Endothelial cell (in vitro differentiated cells): ENCODE measurements at regions not wholly inside any gene's neighbourhood (a gene's known extent, or its start where the extent isn't known, plus 50 kb on each side); places are given as distances from the start of the nearest gene placed in this dataset.

Experiments used
- DNase-seq: peaks from one replicate; pipeline ENCODE4 v3.0.0; 2021; ENCODE audit warnings: low spot score
- H3K27ac Mint-ChIP-seq: one replicate; pipeline ENCODE4 v1.8.0; 2021; ENCODE audit warnings: mixed read lengths, inconsistent platforms; ENCODE audit not compliant: unreplicated experiment
- H3K27me3 Mint-ChIP-seq: one replicate; pipeline ENCODE4 v1.8.0; 2021; ENCODE audit warnings: mild to moderate bottlenecking, moderate library complexity, mixed read lengths, inconsistent platforms; ENCODE audit not compliant: unreplicated experiment
- H3K36me3 Mint-ChIP-seq: one replicate; pipeline ENCODE4 v1.8.0; 2021; ENCODE audit warnings: mild to moderate bottlenecking, low read depth, mixed read lengths, inconsistent platforms; ENCODE audit not compliant: unreplicated experiment
- H3K4me1 Mint-ChIP-seq: one replicate; pipeline ENCODE4 v1.8.0; 2021; ENCODE audit warnings: mild to moderate bottlenecking, mixed read lengths, inconsistent platforms; ENCODE audit not compliant: unreplicated experiment
- H3K4me3 Mint-ChIP-seq: one replicate; pipeline ENCODE4 v1.8.0; 2021; ENCODE audit warnings: mild to moderate bottlenecking, mixed read lengths, inconsistent platforms; ENCODE audit not compliant: unreplicated experiment
- H3K9me3 Mint-ChIP-seq: one replicate; pipeline ENCODE4 v1.8.0; 2021; ENCODE audit warnings: mixed read lengths, inconsistent platforms; ENCODE audit not compliant: unreplicated experiment
- CTCF ChIP-seq: fragments of 200-600 bp; sonication (generic); IDR thresholded peaks from one replicate; pipeline ENCODE4 v1.5.0; 2021; ENCODE audit warnings: antibody characterized with exemption; ENCODE audit not compliant: unreplicated experiment

DNA sequence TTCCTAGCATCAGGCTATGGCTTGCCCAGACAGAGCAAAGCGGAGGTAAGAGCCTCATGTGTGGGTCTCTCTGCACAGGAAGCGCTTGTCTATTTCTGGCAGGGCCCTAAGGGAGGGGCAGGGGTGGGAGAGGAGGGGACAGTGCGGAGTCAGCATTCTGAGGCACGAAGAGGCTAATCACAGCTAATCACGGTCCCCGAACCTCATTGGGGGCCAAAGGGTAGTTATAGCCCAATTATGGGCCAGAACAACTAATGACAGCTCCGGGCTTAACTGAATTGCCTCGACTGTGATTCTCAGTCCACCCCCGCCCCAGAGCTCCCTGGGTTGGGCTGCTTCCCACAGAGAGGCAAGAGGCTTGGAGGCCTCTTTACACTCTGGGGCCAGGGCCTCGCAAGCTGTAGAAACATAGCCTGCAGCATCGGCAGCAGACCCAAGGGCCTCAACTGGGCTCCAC is 72.7 kb upstream of the PRDM11 start:
- Mint-ChIP-seq H3K4me1 (no peaks in the 10 kb centered on the region), H3K4me3 (no peak overlapping the region), H3K27ac (no peak overlapping the region), H3K9me3 (no peaks in the 10 kb centered on the region), H3K27me3 (peaks cover 5% of the 10 kb centered on the region), H3K36me3 (no peaks in the 10 kb centered on the region)
- TF ChIP-seq CTCF = no peak
- no peak for DNase-seq

- Mint-ChIP-seq H3K4me3 (no peak overlapping the region), H3K36me3 (no peaks in the 10 kb centered on the region), H3K27me3 (peaks cover 6% of the 10 kb centered on the region), H3K4me1 (peaks cover 7% of the 10 kb centered on the region), H3K9me3 (no peaks in the 10 kb centered on the region), H3K27ac (no peak overlapping the region)
- DNase-seq = no peak
- no peak for TF ChIP-seq CTCF
These were observed 70.9 kb upstream of the PRDM11 start for GRCh38 chr11:45075519-45075918.

DNA sequence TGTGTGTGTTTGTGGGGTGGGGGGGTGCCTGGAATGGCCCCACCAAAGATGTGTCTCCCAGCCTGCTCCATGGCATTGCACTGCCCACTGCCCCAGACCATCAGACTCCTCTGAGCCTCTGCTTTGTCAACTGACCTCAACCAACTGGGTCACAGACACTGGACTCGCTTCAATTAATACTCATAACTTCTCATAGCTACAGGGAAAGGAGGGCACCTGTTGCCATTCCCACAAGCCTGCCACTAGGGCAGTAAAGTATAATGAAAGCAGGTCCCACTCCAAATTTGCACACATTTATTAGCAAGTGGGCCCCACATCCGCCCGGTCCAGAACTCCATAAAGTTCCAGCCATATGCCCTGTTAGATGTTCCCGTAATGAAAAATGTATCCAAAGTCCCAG is 70.5 kb upstream of the PRDM11 start:
- H3K4me3 Mint-ChIP-seq = no peak overlapping the region
- DNase-seq = no peak
- peaks cover 11% of the 10 kb centered on the region for H3K4me1 Mint-ChIP-seq
- TF ChIP-seq CTCF = no peak
- H3K27me3 Mint-ChIP-seq = peaks cover 6% of the 10 kb centered on the region
- H3K27ac Mint-ChIP-seq = no peak overlapping the region
- H3K9me3 Mint-ChIP-seq = no peaks in the 10 kb centered on the region
- no peaks in the 10 kb centered on the region for H3K36me3 Mint-ChIP-seq

DNA sequence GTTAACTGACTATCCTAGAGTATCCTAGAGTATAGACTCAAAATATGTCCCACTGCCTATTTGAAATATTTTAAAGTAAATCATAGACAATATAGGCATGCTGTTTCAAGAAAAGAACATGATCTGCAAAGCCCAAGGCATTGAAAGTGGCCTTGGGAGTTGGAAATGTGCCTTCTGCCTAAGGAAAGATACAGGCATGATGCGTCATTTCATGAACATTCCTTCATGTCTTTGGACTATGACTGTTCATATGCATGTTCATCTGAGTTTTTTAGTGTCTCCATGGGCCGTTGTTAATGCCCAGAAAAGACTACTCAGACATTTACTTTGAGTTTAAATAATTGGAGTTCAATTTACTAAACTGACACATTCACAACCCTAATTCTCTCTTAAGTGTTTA is 69.7 kb upstream of the PRDM11 start:
- no peak overlapping the region for H3K27ac Mint-ChIP-seq
- no peak overlapping the region for H3K4me3 Mint-ChIP-seq
- no peaks in the 10 kb centered on the region for H3K36me3 Mint-ChIP-seq
- H3K4me1 Mint-ChIP-seq = peaks cover 14% of the 10 kb centered on the region
- no peak for TF ChIP-seq CTCF
- H3K9me3 Mint-ChIP-seq = no peaks in the 10 kb centered on the region
- peaks cover 6% of the 10 kb centered on the region for H3K27me3 Mint-ChIP-seq
- no peak for DNase-seq

DNA sequence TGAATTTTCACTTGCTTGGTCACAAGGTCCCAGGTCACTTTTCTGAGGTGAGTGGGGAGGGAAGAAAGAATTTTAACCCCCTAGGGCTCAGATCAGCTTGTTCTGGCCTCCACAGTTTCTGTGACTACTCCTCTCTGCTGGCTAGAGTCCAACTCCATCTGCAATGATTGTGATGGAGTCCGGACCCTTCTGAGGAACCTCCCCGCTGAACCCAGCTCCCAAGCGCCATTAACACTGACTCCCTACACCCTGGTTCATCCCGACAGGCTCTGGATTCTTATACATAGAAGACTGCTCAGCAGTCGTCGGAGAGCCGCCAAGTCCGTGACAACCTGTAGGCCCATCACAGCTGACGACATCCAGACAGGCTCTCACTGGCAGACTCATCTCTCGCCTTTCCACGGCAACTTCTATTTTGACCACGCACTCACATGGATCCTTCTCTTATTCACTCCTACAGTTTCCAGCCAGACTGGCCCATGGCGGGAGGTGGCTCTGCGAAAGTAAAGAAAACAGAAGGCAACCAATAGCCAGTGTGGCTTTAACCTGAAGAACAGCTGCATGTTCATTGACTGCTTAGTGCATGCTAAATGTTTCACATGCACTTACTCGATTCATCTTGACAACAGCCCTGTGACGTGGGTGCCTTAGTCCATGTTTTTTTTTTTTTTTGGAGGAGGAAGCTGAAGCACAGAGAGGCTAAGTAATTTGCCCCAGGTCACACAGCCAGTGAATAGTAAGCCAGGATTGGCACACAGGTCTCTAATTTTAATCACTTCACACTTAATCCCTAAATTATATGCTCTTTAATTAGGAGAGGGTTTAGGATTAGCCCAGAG is 68.0 kb upstream of the PRDM11 start:
- peaks cover 7% of the 10 kb centered on the region for H3K27me3 Mint-ChIP-seq
- H3K36me3 Mint-ChIP-seq = no peaks in the 10 kb centered on the region
- H3K27ac Mint-ChIP-seq = no peak overlapping the region
- peaks cover 22% of the 10 kb centered on the region for H3K4me1 Mint-ChIP-seq
- H3K9me3 Mint-ChIP-seq = no peaks in the 10 kb centered on the region
- DNase-seq = no peak
- no peak overlapping the region for H3K4me3 Mint-ChIP-seq
- TF ChIP-seq CTCF = no peak
